Epithelial cell of proximal tubule (primary cell): ENCODE measurements at regions not wholly inside any gene's neighbourhood (a gene's known extent, or its start where the extent isn't known, plus 50 kb on each side); places are given as distances from the start of the nearest gene placed in this dataset.

Experiments
- DNase-seq: peaks from one replicate; pipeline ENCODE4 v3.0.0-alpha.2; 2011; ENCODE audit warnings: low read depth
- H3K4me3 ChIP-seq: 2 replicates; pipeline ENCODE4 v1.5.1; 2011; ENCODE audit warnings: low read depth, mild to moderate bottlenecking, low read length
- CTCF ChIP-seq: conservative IDR thresholded peaks from 2 replicates; pipeline ENCODE4 v1.5.1; 2012; ENCODE audit warnings: low read depth, mild to moderate bottlenecking, low read length

- no peak for DNase-seq
- TF ChIP-seq CTCF = no peak
- H3K4me3 ChIP-seq = no peak overlapping the region
Measured at GRCh38 chr18:67094123-67094522, 422.4 kb downstream of the DSEL start.

- DNase-seq = no peak
- no peak overlapping the region for H3K4me3 ChIP-seq
- no peak for TF ChIP-seq CTCF
Measured at GRCh38 chr18:67092141-67092540, 424.4 kb downstream of the DSEL start.

GRCh38 chr18:67081482-67082211 is 434.9 kb downstream of the DSEL start:
- TF ChIP-seq CTCF = no peak
- H3K4me3 ChIP-seq = no peak overlapping the region
- DNase-seq = no peak

- DNase-seq = no peak
- no peak overlapping the region for H3K4me3 ChIP-seq
- no peak for TF ChIP-seq CTCF
Measured at GRCh38 chr18:67080601-67081000, 435.9 kb downstream of the DSEL start.

- no peak for TF ChIP-seq CTCF
- no peak for DNase-seq
- no peak overlapping the region for H3K4me3 ChIP-seq
Measured at GRCh38 chr18:67074309-67074708, 442.2 kb downstream of the DSEL start.

- no peak for DNase-seq
- H3K4me3 ChIP-seq = no peak overlapping the region
- TF ChIP-seq CTCF = no peak
Measured at GRCh38 chr18:67072791-67073190, 443.7 kb downstream of the DSEL start.

GRCh38 chr18:67068608-67069007 is 447.9 kb downstream of the DSEL start:
- no peak overlapping the region for H3K4me3 ChIP-seq
- TF ChIP-seq CTCF = no peak
- no peak for DNase-seq
